ENCODE measurements at regions not wholly inside any gene's neighbourhood (a gene's known extent, or its start where the extent isn't known, plus 50 kb on each side); places are given as distances from the start of the nearest gene placed in this dataset.

GRCh38 chr7:18208921-18209320 is 181.3 kb upstream of the PRPS1L1 start:
- no peaks in the 10 kb centered on the region for H3K36me3 Mint-ChIP-seq
- H3K9me3 Mint-ChIP-seq = no peaks in the 10 kb centered on the region
- H3K27ac Mint-ChIP-seq = no peak overlapping the region
- H3K4me1 Mint-ChIP-seq = no peaks in the 10 kb centered on the region
- H3K4me3 Mint-ChIP-seq = no peak overlapping the region
- no peaks in the 10 kb centered on the region for H3K27me3 Mint-ChIP-seq

GRCh38 chr7:18210377-18210776 is 182.7 kb upstream of the PRPS1L1 start:
- Mint-ChIP-seq H3K4me1 (no peaks in the 10 kb centered on the region), H3K9me3 (no peaks in the 10 kb centered on the region), H3K27me3 (no peaks in the 10 kb centered on the region), H3K27ac (no peak overlapping the region), H3K36me3 (no peaks in the 10 kb centered on the region), H3K4me3 (no peak overlapping the region)

GRCh38 chr7:18210788-18211187 is 183.1 kb upstream of the PRPS1L1 start:
- Mint-ChIP-seq H3K4me3 (no peak overlapping the region), H3K27me3 (no peaks in the 10 kb centered on the region), H3K4me1 (no peaks in the 10 kb centered on the region), H3K27ac (no peak overlapping the region), H3K36me3 (no peaks in the 10 kb centered on the region), H3K9me3 (no peaks in the 10 kb centered on the region)

GRCh38 chr7:18212308-18212707 is 184.7 kb upstream of the PRPS1L1 start:
- Mint-ChIP-seq H3K27me3 (no peaks in the 10 kb centered on the region), H3K36me3 (no peaks in the 10 kb centered on the region), H3K27ac (no peak overlapping the region), H3K9me3 (no peaks in the 10 kb centered on the region), H3K4me3 (no peak overlapping the region), H3K4me1 (no peaks in the 10 kb centered on the region)

- Mint-ChIP-seq H3K27me3 (no peaks in the 10 kb centered on the region), H3K27ac (no peak overlapping the region), H3K36me3 (no peaks in the 10 kb centered on the region), H3K4me3 (no peak overlapping the region), H3K4me1 (no peaks in the 10 kb centered on the region), H3K9me3 (no peaks in the 10 kb centered on the region)
These were observed 185.1 kb upstream of the PRPS1L1 start for GRCh38 chr7:18212758-18213157.

GRCh38 chr7:18213652-18214051 is 186.0 kb upstream of the PRPS1L1 start:
- Mint-ChIP-seq H3K4me1 (no peaks in the 10 kb centered on the region), H3K9me3 (no peaks in the 10 kb centered on the region), H3K4me3 (no peak overlapping the region), H3K36me3 (no peaks in the 10 kb centered on the region), H3K27me3 (no peaks in the 10 kb centered on the region), H3K27ac (no peak overlapping the region)

- Mint-ChIP-seq H3K27ac (no peak overlapping the region), H3K4me3 (no peak overlapping the region), H3K27me3 (no peaks in the 10 kb centered on the region), H3K4me1 (no peaks in the 10 kb centered on the region), H3K36me3 (no peaks in the 10 kb centered on the region), H3K9me3 (no peaks in the 10 kb centered on the region)
These were observed 188.6 kb upstream of the PRPS1L1 start for GRCh38 chr7:18216270-18216669.

GRCh38 chr7:18221377-18222293 is 194.0 kb upstream of the PRPS1L1 start:
- no peak overlapping the region for H3K4me3 Mint-ChIP-seq
- no peak overlapping the region for H3K27ac Mint-ChIP-seq
- H3K36me3 Mint-ChIP-seq = no peaks in the 10 kb centered on the region
- no peaks in the 10 kb centered on the region for H3K4me1 Mint-ChIP-seq
- no peaks in the 10 kb centered on the region for H3K27me3 Mint-ChIP-seq
- H3K9me3 Mint-ChIP-seq = no peaks in the 10 kb centered on the region

GRCh38 chr7:18222636-18223035 is 195.0 kb upstream of the PRPS1L1 start:
- Mint-ChIP-seq H3K27ac (no peak overlapping the region), H3K4me1 (no peaks in the 10 kb centered on the region), H3K9me3 (no peaks in the 10 kb centered on the region), H3K36me3 (no peaks in the 10 kb centered on the region), H3K27me3 (no peaks in the 10 kb centered on the region), H3K4me3 (no peak overlapping the region)

- Mint-ChIP-seq H3K27me3 (no peaks in the 10 kb centered on the region), H3K4me3 (no peak overlapping the region), H3K36me3 (no peaks in the 10 kb centered on the region), H3K4me1 (no peaks in the 10 kb centered on the region), H3K27ac (no peak overlapping the region), H3K9me3 (no peaks in the 10 kb centered on the region)
These were observed 196.5 kb upstream of the PRPS1L1 start for GRCh38 chr7:18224138-18224537.

GRCh38 chr7:18225067-18225466 is 197.4 kb upstream of the PRPS1L1 start:
- Mint-ChIP-seq H3K4me3 (no peak overlapping the region), H3K9me3 (no peaks in the 10 kb centered on the region), H3K27me3 (no peaks in the 10 kb centered on the region), H3K36me3 (no peaks in the 10 kb centered on the region), H3K4me1 (no peaks in the 10 kb centered on the region), H3K27ac (no peak overlapping the region)

GRCh38 chr7:18226598-18226997 is 199.0 kb upstream of the PRPS1L1 start:
- H3K27me3 Mint-ChIP-seq = no peaks in the 10 kb centered on the region
- no peaks in the 10 kb centered on the region for H3K9me3 Mint-ChIP-seq
- H3K36me3 Mint-ChIP-seq = no peaks in the 10 kb centered on the region
- no peak overlapping the region for H3K27ac Mint-ChIP-seq
- no peak overlapping the region for H3K4me3 Mint-ChIP-seq
- no peaks in the 10 kb centered on the region for H3K4me1 Mint-ChIP-seq

- no peaks in the 10 kb centered on the region for H3K4me1 Mint-ChIP-seq
- no peaks in the 10 kb centered on the region for H3K36me3 Mint-ChIP-seq
- no peaks in the 10 kb centered on the region for H3K9me3 Mint-ChIP-seq
- no peak overlapping the region for H3K27ac Mint-ChIP-seq
- H3K27me3 Mint-ChIP-seq = no peaks in the 10 kb centered on the region
- no peak overlapping the region for H3K4me3 Mint-ChIP-seq
These were observed 201.0 kb upstream of the PRPS1L1 start for GRCh38 chr7:18228686-18229085.

- Mint-ChIP-seq H3K4me3 (no peak overlapping the region), H3K36me3 (no peaks in the 10 kb centered on the region), H3K27me3 (no peaks in the 10 kb centered on the region), H3K4me1 (no peaks in the 10 kb centered on the region), H3K9me3 (no peaks in the 10 kb centered on the region), H3K27ac (no peak overlapping the region)
These were observed 202.6 kb upstream of the PRPS1L1 start for GRCh38 chr7:18230271-18230670.

- Mint-ChIP-seq H3K36me3 (no peaks in the 10 kb centered on the region), H3K27me3 (no peaks in the 10 kb centered on the region), H3K4me1 (no peaks in the 10 kb centered on the region), H3K9me3 (no peaks in the 10 kb centered on the region), H3K4me3 (no peak overlapping the region), H3K27ac (no peak overlapping the region)
These were observed 204.2 kb upstream of the PRPS1L1 start for GRCh38 chr7:18231854-18232253.

- Mint-ChIP-seq H3K27ac (no peak overlapping the region), H3K4me3 (no peak overlapping the region), H3K4me1 (no peaks in the 10 kb centered on the region), H3K36me3 (no peaks in the 10 kb centered on the region), H3K27me3 (no peaks in the 10 kb centered on the region), H3K9me3 (no peaks in the 10 kb centered on the region)
These were observed 206.9 kb upstream of the PRPS1L1 start for GRCh38 chr7:18234519-18234918.

- Mint-ChIP-seq H3K4me3 (no peak overlapping the region), H3K9me3 (no peaks in the 10 kb centered on the region), H3K27ac (no peak overlapping the region), H3K36me3 (no peaks in the 10 kb centered on the region), H3K27me3 (no peaks in the 10 kb centered on the region), H3K4me1 (no peaks in the 10 kb centered on the region)
These were observed 208.2 kb upstream of the PRPS1L1 start for GRCh38 chr7:18235819-18236218.

Measured in activated naive CD4-positive, alpha-beta T cell treated with anti-CD3 and anti-CD28 coated beads, Interleukin-2, amount 50 U/mL, for 24 hours (primary cell).